Mesothelial cell of epicardium (in vitro differentiated cells): ENCODE measurements at regions not wholly inside any gene's neighbourhood (a gene's known extent, or its start where the extent isn't known, plus 50 kb on each side); places are given as distances from the start of the nearest gene placed in this dataset.
"Not testable (repeated sequence)": the region's sequence is repeated elsewhere in the genome, so short reads cannot be mapped to it uniquely, and the experiment has no call there.

ENCODE experiments used
- DNase-seq, 2 experiments: peaks; one replicate each; pipeline ENCODE4 v3.0.0; 2021; ENCODE audit warnings: low spot score in 2 of 2; ENCODE audit not compliant: unreplicated experiment in 2 of 2
- H3K27ac Mint-ChIP-seq: 2 replicates; pipeline ENCODE4 v1.8.0; 2021; ENCODE audit warnings: mixed read lengths
- H3K27me3 Mint-ChIP-seq: 2 replicates; pipeline ENCODE4 v1.8.0; 2021; ENCODE audit warnings: low read depth, mixed read lengths
- H3K36me3 Mint-ChIP-seq: 2 replicates; pipeline ENCODE4 v1.8.0; 2021; ENCODE audit warnings: mixed read lengths
- H3K4me1 Mint-ChIP-seq: 2 replicates; pipeline ENCODE4 v1.8.0; 2021; ENCODE audit warnings: mixed read lengths
- H3K4me3 Mint-ChIP-seq: 2 replicates; pipeline ENCODE4 v1.8.0; 2021; ENCODE audit warnings: mild to moderate bottlenecking, moderate library complexity, mixed read lengths
- H3K9me3 Mint-ChIP-seq: 2 replicates; pipeline ENCODE4 v1.8.0; 2021; ENCODE audit warnings: mixed read lengths
- CTCF ChIP-seq: fragments of 200-600 bp; sonication (generic); IDR thresholded peaks from one replicate; pipeline ENCODE4 v1.5.0; 2021; ENCODE audit warnings: antibody characterized with exemption; ENCODE audit not compliant: unreplicated experiment

- DNase-seq: no peak
- H3K4me3 Mint-ChIP-seq: no peak overlapping the region
- no peak for TF ChIP-seq CTCF
- no peak overlapping the region for H3K27ac Mint-ChIP-seq
- no peaks in the 10 kb centered on the region for H3K27me3 Mint-ChIP-seq
- no peaks in the 10 kb centered on the region for H3K36me3 Mint-ChIP-seq
- H3K4me1 Mint-ChIP-seq: no peaks in the 10 kb centered on the region
- H3K9me3 Mint-ChIP-seq: no peaks in the 10 kb centered on the region
These were observed 88.7 kb upstream of the KCTD7 start for GRCh38 chr7:66539902-66540375.

GRCh38 chr7:66542049-66542448 lies 86.6 kb upstream of the KCTD7 start:
- Mint-ChIP-seq H3K27me3 (no peaks in the 10 kb centered on the region), H3K4me3 (no peak overlapping the region)
- DNase-seq: no peak

GRCh38 chr7:66542528-66543269 lies 86.0 kb upstream of the KCTD7 start:
- no peak for TF ChIP-seq CTCF
- Mint-ChIP-seq H3K4me1 (no peaks in the 10 kb centered on the region), H3K27ac (peak overlapping the region; percentile 27), H3K9me3 (no peaks in the 10 kb centered on the region), H3K36me3 (no peaks in the 10 kb centered on the region), H3K27me3 (no peaks in the 10 kb centered on the region), H3K4me3 (no peak overlapping the region)
- DNase-seq: no peak

More at GRCh38 chr7:66542049-66542448, 86.6 kb upstream of the KCTD7 start:
- H3K36me3 Mint-ChIP-seq: no peaks in the 10 kb centered on the region
- H3K9me3 Mint-ChIP-seq: no peaks in the 10 kb centered on the region
- no peak for TF ChIP-seq CTCF
- no peak overlapping the region for H3K27ac Mint-ChIP-seq
- no peaks in the 10 kb centered on the region for H3K4me1 Mint-ChIP-seq

GRCh38 chr7:66549466-66549865 lies 79.2 kb upstream of the KCTD7 start:
- no peak for DNase-seq
- H3K4me3 Mint-ChIP-seq: no peak overlapping the region
- no peaks in the 10 kb centered on the region for H3K9me3 Mint-ChIP-seq
- no peaks in the 10 kb centered on the region for H3K4me1 Mint-ChIP-seq
- H3K36me3 Mint-ChIP-seq: peaks cover 23% of the 10 kb centered on the region
- no peak overlapping the region for H3K27ac Mint-ChIP-seq
- H3K27me3 Mint-ChIP-seq: no peaks in the 10 kb centered on the region
- TF ChIP-seq CTCF: no peak

GRCh38 chr7:66553001-66553400 lies 75.7 kb upstream of the KCTD7 start:
- no peak for TF ChIP-seq CTCF
- no peak for DNase-seq
- Mint-ChIP-seq H3K27me3 (no peaks in the 10 kb centered on the region), H3K4me1 (no peaks in the 10 kb centered on the region), H3K27ac (no peak overlapping the region), H3K36me3 (peaks cover 26% of the 10 kb centered on the region), H3K4me3 (no peak overlapping the region), H3K9me3 (no peaks in the 10 kb centered on the region)

GRCh38 chr7:66553675-66554074 lies 75.0 kb upstream of the KCTD7 start:
- not testable (repeated sequence) for H3K4me1 Mint-ChIP-seq, H3K27ac Mint-ChIP-seq, H3K27me3 Mint-ChIP-seq, H3K4me3 Mint-ChIP-seq, DNase-seq, H3K9me3 Mint-ChIP-seq
- H3K36me3 Mint-ChIP-seq: peaks cover 23% of the 10 kb centered on the region

GRCh38 chr7:66554291-66554690 lies 74.4 kb upstream of the KCTD7 start:
- H3K27ac Mint-ChIP-seq, DNase-seq, H3K4me3 Mint-ChIP-seq, H3K27me3 Mint-ChIP-seq, H3K9me3 Mint-ChIP-seq, H3K4me1 Mint-ChIP-seq: not testable (repeated sequence)
- H3K36me3 Mint-ChIP-seq: peaks cover 23% of the 10 kb centered on the region

GRCh38 chr7:66554842-66555430 lies 73.7 kb upstream of the KCTD7 start:
- H3K4me3 Mint-ChIP-seq, H3K4me1 Mint-ChIP-seq, H3K9me3 Mint-ChIP-seq, DNase-seq, H3K27ac Mint-ChIP-seq, H3K27me3 Mint-ChIP-seq: not testable (repeated sequence)
- H3K36me3 Mint-ChIP-seq: peaks cover 23% of the 10 kb centered on the region
